Right atrium auricular region (tissue), 2 donors: ENCODE measurements at regions not wholly inside any gene's neighbourhood (a gene's known extent, or its start where the extent isn't known, plus 50 kb on each side); places are given as distances from the start of the nearest gene placed in this dataset.

Experiments
- DNase-seq: peaks from one replicate; pipeline ENCODE4 v3.0.0-alpha.2; 2019; ENCODE audit warnings: low spot score
- H3K27ac ChIP-seq, 2 donors: fragments of 200-600 bp; sonication (generic); 1 replicate in 1 of 2; 2 replicates in 1 of 2; pipeline ENCODE4 v1.5.1; 2016 to 2019
- H3K27me3 ChIP-seq, 2 donors: fragments of 200-600 bp; sonication (generic); one replicate each; pipeline versions ENCODE4 v1.5.1 to v1.6.0; 2017 to 2019
- H3K36me3 ChIP-seq: fragments of 200-600 bp; sonication (generic); one replicate; pipeline ENCODE4 v1.5.1; 2016
- H3K4me1 ChIP-seq, 2 donors: fragments of 200-600 bp; sonication (generic); one replicate each; pipeline versions ENCODE4 v1.5.1 to v1.6.0; 2017 to 2019
- H3K4me3 ChIP-seq, 2 donors: fragments of 200-600 bp; sonication (generic); 1 replicate in 1 of 2; 2 replicates in 1 of 2; pipeline ENCODE4 v1.5.1; 2017 to 2019; ENCODE audit warnings: mild to moderate bottlenecking in 1 of 2, moderate library complexity in 1 of 2
- H3K9me3 ChIP-seq, 2 donors: fragments of 200-600 bp; sonication (generic); one replicate each; pipeline ENCODE4 v1.5.1; 2019
- CTCF ChIP-seq, 2 donors: fragments of 200-600 bp; sonication (generic); IDR thresholded peaks; one replicate each; pipeline ENCODE4 v1.5.1; 2019; ENCODE audit warnings: antibody characterized with exemption in 2 of 2

GRCh38 chr6:103119056-103119455 lies 1725.5 kb downstream of the GRIK2 start:
- no peak for DNase-seq
- TF ChIP-seq CTCF (IDR thresholded peaks at IDR 0.05), result no peak
- no peak overlapping the region for H3K4me3 ChIP-seq
- no peaks in the 10 kb centered on the region for H3K4me1 ChIP-seq
- no peaks in the 10 kb centered on the region for H3K36me3 ChIP-seq
- no peaks in the 10 kb centered on the region for H3K9me3 ChIP-seq
- H3K27me3 ChIP-seq, result no peaks in the 10 kb centered on the region
- H3K27ac ChIP-seq, result no peak overlapping the region

- Histone ChIP-seq H3K9me3 (no peaks in the 10 kb centered on the region), H3K27me3 (no peaks in the 10 kb centered on the region), H3K36me3 (no peaks in the 10 kb centered on the region), H3K4me3 (no peak overlapping the region), H3K4me1 (no peaks in the 10 kb centered on the region), H3K27ac (no peak overlapping the region)
- DNase-seq, result no peak
- no peak for TF ChIP-seq CTCF (IDR thresholded peaks at IDR 0.05)
These were observed 1721.1 kb downstream of the GRIK2 start for GRCh38 chr6:103114582-103114981.

GRCh38 chr6:103113416-103113815 lies 1719.9 kb downstream of the GRIK2 start:
- Histone ChIP-seq H3K4me3 (no peak overlapping the region), H3K9me3 (no peaks in the 10 kb centered on the region)
- no peak for TF ChIP-seq CTCF (IDR thresholded peaks at IDR 0.05)

GRCh38 chr6:103107985-103108384 lies 1714.5 kb downstream of the GRIK2 start:
- Histone ChIP-seq H3K27me3 (no peaks in the 10 kb centered on the region), H3K4me3 (no peak overlapping the region), H3K36me3 (no peaks in the 10 kb centered on the region)

More at GRCh38 chr6:103113416-103113815, 1719.9 kb downstream of the GRIK2 start:
- Histone ChIP-seq H3K4me1 (no peaks in the 10 kb centered on the region), H3K27me3 (no peaks in the 10 kb centered on the region), H3K27ac (no peak overlapping the region), H3K36me3 (no peaks in the 10 kb centered on the region)
- DNase-seq, result no peak

GRCh38 chr6:103105686-103106085 lies 1712.2 kb downstream of the GRIK2 start:
- no peak for DNase-seq
- no peaks in the 10 kb centered on the region for H3K9me3 ChIP-seq

More at GRCh38 chr6:103107985-103108384, 1714.5 kb downstream of the GRIK2 start:
- H3K4me1 ChIP-seq, result no peaks in the 10 kb centered on the region
- no peak overlapping the region for H3K27ac ChIP-seq
- H3K9me3 ChIP-seq, result no peaks in the 10 kb centered on the region
- TF ChIP-seq CTCF (IDR thresholded peaks at IDR 0.05), result no peak
- no peak for DNase-seq

More at GRCh38 chr6:103105686-103106085, 1712.2 kb downstream of the GRIK2 start:
- H3K4me1 ChIP-seq, result no peaks in the 10 kb centered on the region
- H3K27ac ChIP-seq, result no peak overlapping the region
- no peak for TF ChIP-seq CTCF (IDR thresholded peaks at IDR 0.05)
- no peak overlapping the region for H3K4me3 ChIP-seq
- no peaks in the 10 kb centered on the region for H3K27me3 ChIP-seq
- H3K36me3 ChIP-seq, result no peaks in the 10 kb centered on the region
